RWPE2 (cell line): ENCODE measurements at regions not wholly inside any gene's neighbourhood (a gene's known extent, or its start where the extent isn't known, plus 50 kb on each side); places are given as distances from the start of the nearest gene placed in this dataset.

Source experiments
- ATAC-seq: fragments of 200-7000 bp; cut with Tn5 transposase; 3 replicates; pipeline ENCODE4 v1.9.1; 2021; ENCODE audit warnings: low read depth
- DNase-seq: peaks from one replicate; pipeline ENCODE4 v3.0.0-alpha.2; 2020; ENCODE audit warnings: low spot score
- H3K27ac ChIP-seq: fragments of 450-650 bp; 2 replicates; pipeline ENCODE4 v1.5.1; 2017; ENCODE audit warnings: mild to moderate bottlenecking; ENCODE audit not compliant: poor library complexity, severe bottlenecking
- H3K27me3 ChIP-seq: fragments of 250-450 bp; sonication (Bioruptor Pico); 2 replicates; pipeline ENCODE4 v1.5.1; 2021; ENCODE audit warnings: mild to moderate bottlenecking, moderate library complexity; ENCODE audit not compliant: insufficient read depth, poor library complexity, severe bottlenecking
- H3K36me3 ChIP-seq: fragments of 250-450 bp; sonication (Bioruptor Pico); 2 replicates; pipeline ENCODE4 v1.5.1; 2020; ENCODE audit warnings: low read depth, mild to moderate bottlenecking, moderate library complexity
- H3K4me1 ChIP-seq: fragments of 250-450 bp; sonication (Bioruptor Pico); 2 replicates; pipeline ENCODE4 v1.5.1; 2021; ENCODE audit warnings: mild to moderate bottlenecking, moderate library complexity; ENCODE audit not compliant: insufficient read depth, poor library complexity, severe bottlenecking
- H3K4me3 ChIP-seq: fragments of 250-450 bp; sonication (Bioruptor Pico); 2 replicates; pipeline ENCODE4 v1.5.1; 2021; ENCODE audit warnings: mild to moderate bottlenecking, moderate library complexity; ENCODE audit not compliant: severe bottlenecking
- H3K9me3 ChIP-seq: fragments of 250-450 bp; sonication (Bioruptor Pico); 2 replicates; pipeline ENCODE4 v1.5.1; 2021; ENCODE audit warnings: mild to moderate bottlenecking, moderate library complexity; ENCODE audit not compliant: severe bottlenecking
- CTCF ChIP-seq: fragments of 450-650 bp; IDR thresholded peaks from one replicate; pipeline ENCODE4 v1.5.1; 2017; ENCODE audit warnings: mild to moderate bottlenecking, moderate library complexity; ENCODE audit not compliant: poor library complexity, severe bottlenecking

DNA sequence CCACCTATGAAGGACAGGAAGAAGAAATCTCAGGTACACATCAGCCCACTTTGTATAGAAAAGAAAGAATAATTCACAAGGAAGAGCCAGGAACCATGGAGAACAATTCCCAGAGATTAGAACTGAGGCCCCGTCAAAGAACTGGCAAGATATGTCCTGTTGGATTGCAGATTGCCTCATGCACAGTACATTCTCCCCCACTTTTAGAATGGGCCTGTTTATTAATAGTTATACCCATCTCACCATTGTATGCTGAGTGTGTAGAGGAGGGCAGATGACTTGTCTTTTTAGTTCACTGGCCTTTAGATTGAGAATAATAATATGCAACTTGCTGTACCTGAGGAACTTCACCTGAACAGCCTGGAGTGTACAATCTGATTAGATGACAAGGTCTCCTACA is 315.6 kb upstream of the HAND2 start:
- no peak for TF ChIP-seq CTCF
- Histone ChIP-seq H3K4me1 (no peaks in the 10 kb centered on the region), H3K27ac (no peak overlapping the region), H3K4me3 (no peak overlapping the region), H3K36me3 (no peaks in the 10 kb centered on the region), H3K9me3 (no peaks in the 10 kb centered on the region), H3K27me3 (no peaks in the 10 kb centered on the region)
- no peak for DNase-seq
- ATAC-seq, result no peak

- DNase-seq, result no peak
- Histone ChIP-seq H3K27ac (no peak overlapping the region), H3K27me3 (no peaks in the 10 kb centered on the region), H3K36me3 (no peaks in the 10 kb centered on the region), H3K9me3 (no peaks in the 10 kb centered on the region), H3K4me3 (no peak overlapping the region), H3K4me1 (no peaks in the 10 kb centered on the region)
- TF ChIP-seq CTCF, result no peak
- no peak for ATAC-seq
Observed at GRCh38 chr4:173839865-173840264, 309.8 kb upstream of the HAND2 start.

DNA sequence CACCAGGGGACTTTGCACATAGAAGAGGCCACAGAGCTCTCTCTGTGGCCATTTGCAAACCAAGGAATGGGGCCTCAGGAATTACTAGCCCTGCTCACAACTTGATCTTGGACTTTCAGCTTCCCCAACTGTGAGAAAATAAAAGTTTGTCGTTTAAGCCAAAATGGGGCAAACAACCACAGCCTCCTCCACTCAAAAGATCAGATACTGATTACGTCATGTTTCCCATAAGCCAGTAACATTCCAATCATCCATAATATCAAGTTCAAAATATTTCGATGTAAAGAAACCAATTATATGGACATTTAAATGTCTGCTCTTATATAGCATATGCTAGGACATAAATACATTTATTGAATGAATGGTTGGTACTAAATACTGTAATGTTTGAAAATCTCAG is 307.5 kb upstream of the HAND2 start:
- H3K27me3 ChIP-seq, result no peaks in the 10 kb centered on the region
- DNase-seq, result no peak

DNA sequence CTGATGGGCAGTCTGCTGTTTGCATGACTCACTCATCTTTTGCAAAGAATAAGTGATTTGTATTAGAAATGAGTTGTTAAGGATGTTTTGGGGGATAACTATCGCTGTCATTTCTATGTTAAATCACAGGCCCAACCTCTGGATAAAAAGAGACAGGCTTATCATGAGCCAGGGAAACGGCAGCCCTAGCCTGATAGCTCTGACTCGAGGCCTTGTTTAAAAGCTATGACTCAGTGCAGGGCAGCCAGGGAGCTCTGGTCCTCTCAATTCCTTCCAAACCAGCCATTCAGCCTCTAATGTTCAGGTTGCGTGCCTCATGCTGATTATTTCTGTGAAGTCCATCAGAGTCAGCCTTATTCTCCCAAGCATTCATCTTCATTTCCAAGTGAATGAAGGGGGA is 305.9 kb upstream of the HAND2 start:
- Histone ChIP-seq H3K36me3 (no peaks in the 10 kb centered on the region), H3K4me3 (no peak overlapping the region), H3K9me3 (no peaks in the 10 kb centered on the region), H3K27me3 (no peaks in the 10 kb centered on the region), H3K27ac (no peak overlapping the region), H3K4me1 (no peaks in the 10 kb centered on the region)
- DNase-seq (no peak), ATAC-seq (peak; percentile 64; the same call in 2 of the 3 replicates)
- no peak for TF ChIP-seq CTCF

More for the DNA sequence above, 307.5 kb upstream of the HAND2 start:
- no peak overlapping the region for H3K27ac ChIP-seq
- H3K36me3 ChIP-seq, result no peaks in the 10 kb centered on the region
- TF ChIP-seq CTCF, result no peak
- ATAC-seq, result no peak
- no peaks in the 10 kb centered on the region for H3K9me3 ChIP-seq
- no peaks in the 10 kb centered on the region for H3K4me1 ChIP-seq
- H3K4me3 ChIP-seq, result no peak overlapping the region

- TF ChIP-seq CTCF, result peak; percentile 15
- no peak for ATAC-seq
- Histone ChIP-seq H3K4me1 (no peaks in the 10 kb centered on the region), H3K4me3 (no peak overlapping the region), H3K27me3 (no peaks in the 10 kb centered on the region), H3K36me3 (no peaks in the 10 kb centered on the region), H3K27ac (no peak overlapping the region), H3K9me3 (no peaks in the 10 kb centered on the region)
- DNase-seq, result no peak
Observed at GRCh38 chr4:173834151-173834550, 304.1 kb upstream of the HAND2 start.
